Spleen (tissue), 7 donors: ENCODE measurements at regions not wholly inside any gene's neighbourhood (a gene's known extent, or its start where the extent isn't known, plus 50 kb on each side); places are given as distances from the start of the nearest gene placed in this dataset.

ENCODE experiments used
- CTCF ChIP-seq, 11 experiments: fragments of 200-600 bp in 7 of 11; fragments of 450-650 bp in 4 of 11; sonication (generic) in 4 of 11; IDR thresholded peaks in 8 of 11; conservative IDR thresholded peaks in 3 of 11; 1 replicate in 7 of 11; 2 replicates in 4 of 11; pipeline versions ENCODE4 v1.4.0 to v1.8.0; 2016 to 2021; ENCODE audit warnings: antibody characterized with exemption in 11 of 11, inconsistent platforms in 4 of 11, mild to moderate bottlenecking in 1 of 11
- POLR2A ChIP-seq, 3 donors: fragments of 450-650 bp; IDR thresholded peaks; one replicate each; pipeline ENCODE4 v1.5.1; 2017; ENCODE audit warnings: antibody characterized with exemption in 3 of 3, mild to moderate bottlenecking in 1 of 3
- donor health status: DM: no; HTN: no; CAD: no; lungs with moderate emphysema.
- donor health status: DM: no; HTN: no; CAD: no.
- donor health status: DM: no; HTN: no; CAD: no.

- TF ChIP-seq CTCF (IDR thresholded peaks at IDR 0.05 in 8 of 11, conservative IDR thresholded peaks at IDR 0.05 in 3 of 11) (no peak), POLR2A (IDR thresholded peaks at IDR 0.05) (no peak)
Observed at GRCh38 chr12:59096246-59096645, 175.9 kb upstream of the LRIG3 start.
